HCT116 (cell line): ENCODE measurements at regions not wholly inside any gene's neighbourhood (a gene's known extent, or its start where the extent isn't known, plus 50 kb on each side); places are given as distances from the start of the nearest gene placed in this dataset.

ENCODE experiments used
- CTCF ChIP-seq, 3 experiments: fragments of 200-600 bp in 1 of 3; sonication (generic) in 1 of 3; IDR thresholded peaks in 2 of 3; conservative IDR thresholded peaks in 1 of 3; 2 replicates each; pipeline ENCODE4 v1.5.1; 2012 to 2017; ENCODE audit warnings: low read depth in 2 of 3, low read length in 2 of 3, antibody characterized with exemption in 1 of 3, borderline replicate concordance in 1 of 3, control low read depth in 1 of 3, mild to moderate bottlenecking in 1 of 3, mixed read lengths in 1 of 3, mixed run types in 1 of 3, moderate library complexity in 1 of 3; ENCODE audit not compliant: insufficient read depth in 1 of 3
- MAX ChIP-seq: IDR thresholded peaks from 2 replicates; pipeline ENCODE4 v1.6.1; 2012

GRCh38 chr2:118474541-118474920 is 372.9 kb downstream of the EN1 start:
- TF ChIP-seq CTCF (IDR thresholded peaks at IDR 0.05 in 2 of 3, conservative IDR thresholded peaks at IDR 0.05 in 1 of 3; ENCODE audit: borderline replicate concordance in 1 of 3, insufficient read depth in 1 of 3, low read depth in 2 of 3, low read length in 2 of 3) (no peak), MAX (no peak)
